ENCODE measurements at regions not wholly inside any gene's neighbourhood (a gene's known extent, or its start where the extent isn't known, plus 50 kb on each side); places are given as distances from the start of the nearest gene placed in this dataset.

DNA sequence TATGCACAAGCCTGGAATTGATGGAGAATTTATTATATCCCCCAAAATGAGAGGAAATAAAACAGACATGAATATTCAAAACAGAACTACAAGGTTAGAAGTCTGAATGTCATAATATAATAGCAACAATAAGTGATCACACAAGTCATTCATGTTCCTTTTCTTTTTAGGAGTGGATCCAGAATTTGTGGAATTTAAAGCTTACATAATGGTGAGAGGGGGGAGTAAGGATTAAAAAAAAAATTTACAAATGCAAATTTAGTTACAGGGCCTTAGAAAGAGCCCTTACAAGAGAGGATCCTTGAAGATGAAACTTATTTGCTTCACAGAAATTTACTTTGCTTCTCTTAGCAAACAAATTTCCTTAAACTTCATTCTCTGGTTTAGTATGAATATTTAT, 716.1 kb upstream of the CXADR start:
- intact Hi-C loops (cut with DNase I) = no loop called here
- ATAC-seq = no peak
- DNase-seq (ENCODE audit: missing footprints) = no peak

DNA sequence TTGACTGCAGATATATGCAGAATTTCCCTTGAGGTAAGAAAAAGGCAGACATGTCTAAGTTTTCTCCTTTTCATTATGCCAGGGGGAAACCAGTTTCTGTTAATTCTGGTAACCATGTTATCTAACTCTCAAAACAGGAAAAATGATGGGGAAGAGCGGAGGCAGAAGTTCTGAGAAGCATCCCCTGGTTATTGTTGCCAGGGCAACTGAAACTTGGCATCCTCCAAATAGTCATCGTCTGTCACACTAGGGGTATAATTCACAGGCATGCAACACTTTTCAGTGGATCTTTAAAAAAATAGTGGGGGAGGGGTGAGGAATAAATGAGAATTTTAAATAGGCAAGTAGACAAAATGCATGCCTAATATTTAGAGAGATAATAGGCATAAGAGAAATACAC, 715.3 kb upstream of the CXADR start:
- intact Hi-C loops (cut with DNase I) = no loop called here
- no peak for DNase-seq (ENCODE audit: missing footprints)
- no peak for ATAC-seq

DNA sequence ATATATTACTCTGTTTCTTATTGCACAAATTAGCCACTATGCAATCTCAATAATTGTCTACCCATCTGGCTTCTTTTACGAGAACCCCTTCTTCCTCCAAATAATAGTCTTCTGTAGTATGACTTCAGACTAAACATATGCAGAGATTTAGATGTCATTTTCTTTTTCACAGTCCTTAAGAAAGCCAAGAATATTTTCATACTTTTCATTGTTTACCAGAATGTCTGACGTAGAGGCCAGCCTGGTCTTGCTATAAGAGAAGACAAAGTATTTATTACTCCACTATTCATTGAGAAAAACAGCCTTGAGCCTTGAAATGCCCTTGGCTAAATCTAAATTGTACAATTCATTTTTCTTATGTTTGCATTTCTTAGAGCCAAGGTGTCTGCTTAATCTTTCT, 714.9 kb upstream of the CXADR start:
- intact Hi-C loops (cut with DNase I) = no loop called here
- DNase-seq (ENCODE audit: missing footprints) (no peak), ATAC-seq (no peak)

DNA sequence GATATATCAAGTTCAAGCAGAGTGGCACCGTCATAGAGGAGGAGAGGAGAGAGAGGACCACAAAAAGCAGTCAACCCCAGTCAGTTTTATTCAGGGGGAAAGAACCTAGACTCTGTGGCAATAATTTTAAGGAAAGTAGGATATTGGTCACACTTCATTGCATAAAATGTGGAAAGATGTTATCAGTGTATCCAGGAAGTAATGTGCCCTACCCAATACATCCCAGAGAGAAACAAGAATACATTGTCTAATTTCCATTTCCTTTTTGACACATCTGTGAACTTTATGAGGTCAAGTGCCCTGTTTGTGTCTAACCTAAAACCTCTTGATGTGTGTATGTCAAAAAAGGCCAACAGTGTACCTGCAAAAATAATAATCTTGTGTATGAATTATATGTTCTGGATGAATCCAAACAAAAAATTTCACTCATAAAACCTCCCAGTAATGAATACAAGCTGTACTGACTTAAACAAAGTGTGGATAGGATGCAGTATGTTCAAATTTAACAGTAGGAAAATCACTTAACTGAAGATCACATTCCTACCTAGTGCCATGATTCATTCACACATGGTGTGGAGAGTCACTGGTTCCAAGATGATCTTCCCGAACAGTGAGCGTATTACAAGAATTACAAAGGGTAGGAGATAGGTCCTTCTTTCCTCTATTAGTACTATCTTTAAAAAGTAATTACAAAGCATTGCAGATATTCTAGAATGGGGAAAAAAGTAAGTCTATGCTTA, 712.1 kb upstream of the CXADR start:
- DNase-seq (ENCODE audit: missing footprints) (no peak), ATAC-seq (no peak)
- intact Hi-C loops (cut with DNase I) = no loop called here

DNA sequence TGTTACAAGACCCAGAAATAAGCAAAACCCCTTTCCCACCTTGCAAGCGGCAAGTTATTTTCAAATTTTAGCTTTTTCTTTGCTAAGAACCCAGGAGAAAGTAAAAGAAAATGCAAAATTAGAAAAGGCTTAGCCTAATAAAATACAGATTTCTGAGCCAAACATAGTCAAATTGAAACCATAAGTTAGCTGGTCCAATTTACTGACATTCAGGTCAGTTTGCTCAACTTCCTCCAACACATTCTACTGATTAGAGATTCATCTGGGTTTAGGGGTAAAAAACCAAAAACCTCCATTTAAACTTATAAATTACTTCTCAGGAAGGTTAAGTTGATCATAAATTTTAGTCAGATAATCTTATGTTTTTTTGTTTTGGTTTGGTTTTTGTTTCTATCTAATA, 701.8 kb upstream of the CXADR start:
- no peak for DNase-seq (ENCODE audit: missing footprints)
- intact Hi-C loops (cut with DNase I) = no loop called here
- ATAC-seq = no peak

DNA sequence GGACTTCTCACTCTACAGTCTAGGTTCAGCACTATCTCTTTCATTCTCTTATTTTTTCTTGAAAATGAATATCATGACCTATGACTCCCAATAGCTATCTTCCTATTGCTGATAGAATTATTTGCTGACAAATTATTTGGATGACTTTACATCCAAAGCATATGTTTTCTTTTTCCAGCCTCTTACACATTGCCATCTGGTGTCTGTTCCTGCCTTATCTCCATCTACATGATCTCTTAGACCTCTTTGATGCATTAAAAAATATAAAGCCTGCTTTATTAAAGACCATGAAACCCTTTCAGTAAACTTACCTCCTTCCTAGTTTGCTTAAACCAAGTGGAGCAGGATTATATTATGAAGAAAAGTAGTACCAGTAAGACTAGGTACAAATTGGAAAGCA, 700.9 kb upstream of the CXADR start:
- ATAC-seq (no peak), DNase-seq (ENCODE audit: missing footprints) (no peak)
- intact Hi-C loops (cut with DNase I) = no loop called here

DNA sequence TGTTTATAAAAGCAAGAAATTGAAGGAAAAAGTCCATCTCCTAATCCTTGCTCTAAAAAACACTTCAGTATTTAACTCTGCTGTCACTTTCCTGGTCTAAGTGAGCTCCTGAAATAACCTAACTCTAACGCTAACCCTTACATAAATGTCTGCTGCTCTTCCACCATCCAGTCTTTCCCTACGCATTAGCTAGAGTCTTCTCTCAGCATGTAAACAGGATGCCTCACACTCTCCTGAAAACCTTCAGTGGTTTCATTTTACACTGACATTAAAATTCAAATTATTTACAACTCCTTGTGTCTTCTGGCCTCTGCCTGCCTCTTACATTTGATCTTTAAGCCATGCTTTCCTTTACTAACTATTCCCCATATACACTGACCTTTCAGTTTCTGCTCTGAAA, 697.6 kb upstream of the CXADR start:
- intact Hi-C loops (cut with DNase I) = no loop called here
- DNase-seq (ENCODE audit: missing footprints) (no peak), ATAC-seq (no peak)

DNA sequence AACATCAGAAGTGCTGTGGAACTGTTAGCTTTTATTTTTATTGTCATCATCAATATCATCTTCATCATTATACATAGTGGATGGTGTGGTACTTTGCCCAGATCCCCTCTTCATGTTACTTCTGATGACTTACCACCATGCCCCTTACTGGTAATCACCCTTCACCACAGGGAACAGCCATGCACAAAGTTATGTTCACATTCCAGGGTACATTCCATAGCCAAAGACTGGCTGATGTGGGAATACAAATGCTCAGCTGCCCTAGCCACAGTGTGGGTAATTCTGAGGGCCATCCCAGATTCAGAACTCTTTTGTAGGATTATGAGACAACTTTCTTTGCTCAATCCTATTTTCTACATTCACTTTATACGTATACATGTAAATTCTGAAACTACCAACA, 691.3 kb upstream of the CXADR start:
- DNase-seq (ENCODE audit: missing footprints) = no peak
- ATAC-seq = no peak
- intact Hi-C loops (cut with DNase I) = no loop called here

DNA sequence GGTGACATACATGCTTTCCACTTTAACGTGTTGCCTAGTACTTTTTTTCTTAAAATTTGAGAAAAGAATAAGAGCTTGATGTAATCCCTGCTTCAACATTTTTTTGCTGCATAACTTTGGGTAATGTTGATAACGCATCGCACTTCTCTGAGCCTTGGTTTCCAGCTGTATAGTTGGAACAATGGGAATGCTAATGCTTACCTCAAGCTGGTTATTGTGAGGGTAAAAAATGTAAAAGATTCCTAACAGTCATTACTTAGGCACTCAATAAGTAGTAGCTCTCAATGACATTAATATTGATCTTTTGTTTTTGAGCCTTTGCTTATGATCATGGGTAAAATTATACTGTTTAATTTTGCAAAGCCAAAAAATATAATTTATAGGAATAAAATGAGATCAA, 683.3 kb upstream of the CXADR start:
- ATAC-seq = no peak
- intact Hi-C loops (cut with DNase I) = no loop called here
- no peak for DNase-seq (ENCODE audit: missing footprints)

DNA sequence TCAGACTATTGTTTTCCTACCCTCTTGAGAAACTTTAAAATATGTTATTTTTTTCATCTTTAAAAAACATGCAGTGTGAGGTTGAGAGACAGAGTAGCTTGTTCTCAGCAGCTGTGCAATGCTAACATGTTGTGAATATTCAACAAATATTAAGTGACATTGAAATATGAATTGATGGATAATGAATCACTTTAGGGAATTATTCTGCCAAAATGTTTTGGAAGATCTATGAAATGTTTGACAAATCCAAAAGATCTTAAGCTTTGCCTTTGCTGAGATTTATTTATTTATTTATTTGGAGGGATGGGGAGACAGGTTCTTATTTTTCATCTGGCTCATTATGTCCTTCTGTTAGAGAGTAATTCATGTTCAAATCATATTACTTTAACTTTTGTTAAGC, 680.1 kb upstream of the CXADR start:
- ATAC-seq = no peak
- DNase-seq (ENCODE audit: missing footprints) = no peak
- intact Hi-C loops (cut with DNase I) = no loop called here

DNA sequence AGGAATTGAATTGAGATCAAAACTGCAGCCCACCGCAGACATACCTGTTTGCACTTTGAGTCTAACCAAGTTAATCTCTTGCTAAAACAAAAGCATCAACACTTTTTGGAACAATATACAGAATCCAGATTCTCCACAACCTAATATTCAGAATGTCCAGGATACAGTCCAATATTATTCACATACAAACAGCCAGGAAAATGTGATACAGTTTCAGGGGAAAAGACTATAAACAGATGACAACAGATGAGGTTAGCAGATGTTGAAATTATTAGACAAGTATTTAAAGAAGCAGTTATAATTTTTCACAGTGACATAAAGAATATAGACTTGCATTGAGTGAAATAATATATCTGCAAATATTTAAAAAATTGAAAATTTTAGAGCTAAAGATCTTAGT, 678.1 kb upstream of the CXADR start:
- no peak for ATAC-seq
- intact Hi-C loops (cut with DNase I) = no loop called here

DNA sequence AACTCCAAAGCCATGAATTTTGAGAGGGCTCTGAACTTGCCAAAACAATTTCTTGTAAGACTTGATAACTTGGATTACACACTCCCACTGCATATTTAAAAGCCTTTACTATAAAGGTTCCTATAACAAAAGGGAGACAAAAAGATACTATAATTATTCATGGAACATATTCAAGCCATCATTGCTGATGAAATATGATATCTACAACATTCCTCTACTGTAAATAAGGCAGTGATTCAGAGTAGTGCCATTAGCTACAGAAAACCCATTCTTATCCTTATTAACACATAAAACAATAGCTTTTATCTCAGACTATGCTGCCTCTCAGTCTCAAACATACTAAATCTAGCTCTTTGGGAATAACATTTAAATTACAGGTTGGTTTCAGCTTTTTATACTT, 675.5 kb upstream of the CXADR start:
- DNase-seq (ENCODE audit: missing footprints) (no peak), ATAC-seq (no peak)
- intact Hi-C loops (cut with DNase I) = no loop called here

More for the DNA sequence above, 678.1 kb upstream of the CXADR start:
- no peak for DNase-seq (ENCODE audit: missing footprints)

DNA sequence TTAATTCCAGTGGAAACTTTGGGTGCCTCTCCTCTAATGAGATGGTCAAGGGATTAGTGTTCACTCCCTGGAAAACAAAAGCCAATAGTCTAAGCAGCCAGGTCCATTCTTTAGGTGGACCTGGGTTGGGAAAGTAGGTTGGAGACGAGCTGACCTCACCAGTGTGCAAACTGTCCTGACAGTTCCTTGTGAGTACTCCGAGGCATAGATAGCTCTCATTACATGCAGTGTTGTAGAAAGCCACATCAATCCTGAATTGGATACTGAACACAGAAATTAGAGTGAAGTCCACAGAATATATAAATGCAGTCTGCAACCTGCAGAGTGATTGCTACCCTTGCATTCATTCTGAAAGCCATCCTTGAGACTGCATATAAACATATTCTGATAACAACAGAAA, 675.1 kb upstream of the CXADR start:
- intact Hi-C loops (cut with DNase I) = no loop called here
- ATAC-seq (no peak), DNase-seq (ENCODE audit: missing footprints) (no peak)

DNA sequence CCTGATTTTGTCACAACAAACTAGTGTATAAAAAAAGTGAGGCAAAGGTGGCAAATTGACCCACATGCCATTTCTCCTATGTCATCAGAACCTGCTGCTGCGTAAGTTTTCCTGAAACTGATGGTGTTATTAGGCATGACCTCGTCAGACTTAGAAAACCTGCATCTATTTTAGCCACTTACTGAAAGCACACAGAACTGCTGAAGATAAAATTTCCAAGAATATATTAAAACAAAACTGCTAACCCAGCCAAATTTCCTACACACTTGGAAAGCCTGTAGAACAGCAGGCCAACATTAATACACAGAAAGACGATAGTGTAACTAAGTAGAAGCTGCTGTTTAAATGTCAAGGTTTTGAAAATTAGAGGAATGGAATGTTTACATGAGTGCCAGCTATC, 674.5 kb upstream of the CXADR start:
- DNase-seq (ENCODE audit: missing footprints) (no peak), ATAC-seq (no peak)
- intact Hi-C loops (cut with DNase I) = no loop called here

DNA sequence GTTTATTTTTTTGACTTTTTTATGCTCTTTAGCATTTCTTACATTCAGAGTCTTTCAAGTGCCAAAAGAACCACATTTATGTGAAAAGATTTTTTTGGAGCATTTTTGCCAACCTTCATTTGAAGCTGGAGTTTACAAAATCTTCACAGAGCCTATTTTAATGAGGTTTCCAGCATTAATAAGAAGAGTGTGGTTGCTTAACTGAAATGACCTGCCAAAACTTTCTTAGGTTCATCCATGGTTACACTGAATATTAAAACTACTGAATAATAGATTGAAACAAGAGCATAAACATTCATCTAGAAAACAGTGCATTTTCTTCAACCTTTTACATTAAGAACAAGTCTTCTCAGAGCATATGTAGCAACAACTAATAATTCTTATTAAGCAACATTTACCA, 672.3 kb upstream of the CXADR start:
- intact Hi-C loops (cut with DNase I) = no loop called here
- ATAC-seq (no peak), DNase-seq (ENCODE audit: missing footprints) (no peak)

DNA sequence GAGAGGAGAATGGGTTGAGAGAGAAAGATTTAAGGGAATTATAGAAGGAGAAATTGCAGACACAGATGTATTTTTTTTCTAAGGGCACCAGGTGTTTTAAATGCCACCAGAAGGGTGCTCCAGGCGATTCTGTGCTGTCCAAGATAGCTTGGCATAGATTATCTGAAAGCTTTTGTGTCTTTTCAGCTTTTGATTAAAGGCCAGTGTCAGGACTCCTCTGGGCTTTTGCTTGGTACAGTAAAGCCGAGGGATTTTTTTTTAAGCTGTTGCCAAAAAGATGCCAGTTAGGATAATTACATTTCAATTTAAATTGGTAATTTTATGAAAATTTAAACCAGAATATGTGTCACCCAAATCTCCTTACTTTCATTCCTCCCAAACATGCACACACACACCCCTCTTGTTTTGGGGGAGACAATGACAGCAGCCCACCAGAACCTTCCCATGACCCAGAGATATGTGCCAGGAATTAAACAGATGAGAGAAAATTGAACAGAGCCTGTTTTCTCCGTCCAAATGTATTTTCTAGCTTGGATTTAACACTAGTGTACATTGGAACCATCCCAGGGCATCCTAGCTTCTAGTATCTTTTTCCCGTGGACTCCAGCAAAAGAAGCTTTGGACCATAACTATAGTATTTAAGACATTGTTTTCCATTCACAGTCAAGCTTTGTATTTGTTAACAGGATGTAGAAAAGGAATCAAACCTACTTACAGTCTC, 670.7 kb upstream of the CXADR start:
- no peak for ATAC-seq
- intact Hi-C loops (cut with DNase I) = no loop called here

DNA sequence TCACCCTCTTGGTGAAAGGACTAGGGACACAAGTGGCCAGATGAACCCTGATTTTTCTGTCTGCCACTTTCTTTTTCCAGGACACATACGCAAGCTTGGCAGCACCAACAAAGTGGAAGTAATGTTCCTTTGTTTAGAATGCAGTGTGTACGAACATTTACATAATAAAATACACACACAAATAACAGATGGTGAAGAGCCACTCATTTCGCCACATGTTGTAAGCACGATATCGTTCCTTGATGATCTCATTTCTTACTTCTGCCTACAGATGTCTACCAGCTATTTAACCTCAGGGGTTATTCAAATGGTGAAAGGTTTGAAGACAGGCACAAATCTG, 670.2 kb upstream of the CXADR start:
- ATAC-seq (no peak), DNase-seq (ENCODE audit: missing footprints) (no peak)
- intact Hi-C loops (cut with DNase I) = no loop called here

More for the DNA sequence above, 670.7 kb upstream of the CXADR start:
- no peak for DNase-seq (ENCODE audit: missing footprints)

DNA sequence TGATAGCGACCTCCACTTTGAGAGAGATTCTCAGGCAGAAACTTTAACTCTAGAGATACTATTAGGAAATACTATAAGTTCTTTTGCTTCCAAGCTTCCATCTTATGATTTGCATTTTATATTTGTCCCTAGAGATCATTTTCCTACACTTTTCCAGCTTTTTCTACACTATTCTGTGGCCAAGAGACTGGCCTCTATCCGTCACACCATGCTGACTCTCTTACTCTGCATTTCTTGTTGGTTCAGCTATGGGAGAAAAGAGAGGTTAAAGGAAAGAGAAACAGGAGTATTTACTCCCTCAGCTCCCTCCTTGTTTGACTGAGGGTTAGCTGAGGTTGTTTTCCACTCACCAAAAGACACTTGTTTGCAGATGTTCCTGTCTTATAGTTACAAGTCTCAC, 665.6 kb upstream of the CXADR start:
- DNase-seq (ENCODE audit: missing footprints) (no peak), ATAC-seq (no peak)
- intact Hi-C loops (cut with DNase I) = no loop called here

DNA sequence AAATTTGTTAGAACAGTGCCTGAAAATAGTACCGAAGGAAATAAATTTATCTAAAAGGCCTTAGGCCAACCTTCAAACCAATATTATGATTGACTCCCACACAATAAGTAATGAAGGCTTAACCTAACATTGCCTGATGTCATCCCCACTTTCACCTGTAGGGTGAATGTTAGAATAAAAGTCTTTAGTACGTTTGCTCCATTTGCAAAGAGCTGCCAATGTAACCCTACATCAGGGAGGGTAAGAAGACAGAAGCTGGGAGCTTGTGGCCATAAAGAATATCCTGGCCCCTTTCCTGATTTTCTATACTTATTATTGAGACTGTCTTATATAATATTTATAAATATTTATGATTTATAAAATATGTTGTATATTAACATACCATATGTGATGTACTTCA, 661.8 kb upstream of the CXADR start:
- intact Hi-C loops (cut with DNase I) = no loop called here
- ATAC-seq (no peak), DNase-seq (ENCODE audit: missing footprints) (no peak)

DNA sequence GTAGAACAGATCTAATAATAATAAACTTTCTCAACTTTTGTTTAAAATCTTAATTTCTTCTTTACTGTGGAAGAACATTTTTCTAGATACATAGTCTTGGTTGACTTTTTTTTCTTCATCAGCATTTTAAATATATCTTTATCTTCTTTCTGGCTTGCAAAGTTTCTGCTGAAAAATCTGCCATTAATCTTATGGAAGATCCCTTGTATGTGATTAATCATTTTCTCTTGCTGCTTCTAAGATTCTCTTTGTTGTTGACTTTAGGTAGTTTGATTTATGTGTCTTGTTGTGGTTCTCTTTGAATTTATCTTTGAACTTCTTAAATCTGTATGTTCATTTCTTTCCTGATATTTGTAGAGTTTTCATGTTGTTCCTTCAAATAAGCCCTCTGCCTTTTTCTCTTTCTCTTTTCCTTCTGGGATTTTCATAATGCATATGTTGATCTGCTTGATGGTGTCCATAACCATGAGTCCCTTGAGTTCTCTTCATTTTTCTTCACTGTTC, 657.6 kb upstream of the CXADR start:
- no peak for DNase-seq (ENCODE audit: missing footprints)
- intact Hi-C loops (cut with DNase I) = no loop called here
- no peak for ATAC-seq
